Cardiac fibroblast (primary cell): ENCODE measurements at regions not wholly inside any gene's neighbourhood (a gene's known extent, or its start where the extent isn't known, plus 50 kb on each side); places are given as distances from the start of the nearest gene placed in this dataset.

ENCODE experiments used
- DNase-seq, 2 donors: peaks; one replicate each; pipeline versions ENCODE4 v3.0.0 to v3.0.0-alpha.2; 2010; ENCODE audit warnings: low read depth in 2 of 2
- H3K4me3 ChIP-seq, 2 donors: replicated peaks in 1 of 2; 1 replicate in 1 of 2; 2 replicates in 1 of 2; pipeline ENCODE4 v1.5.1; 2011; ENCODE audit warnings: low read depth in 2 of 2, low read length in 2 of 2, mild to moderate bottlenecking in 2 of 2, moderate library complexity in 1 of 2
- TF ChIP-seq, protein P1 (sequence below): IDR thresholded peaks from one replicate; pipeline ENCODE4 v1.5.1; 2011; ENCODE audit warnings: low read depth, mild to moderate bottlenecking, low read length, inconsistent platforms

DNA sequence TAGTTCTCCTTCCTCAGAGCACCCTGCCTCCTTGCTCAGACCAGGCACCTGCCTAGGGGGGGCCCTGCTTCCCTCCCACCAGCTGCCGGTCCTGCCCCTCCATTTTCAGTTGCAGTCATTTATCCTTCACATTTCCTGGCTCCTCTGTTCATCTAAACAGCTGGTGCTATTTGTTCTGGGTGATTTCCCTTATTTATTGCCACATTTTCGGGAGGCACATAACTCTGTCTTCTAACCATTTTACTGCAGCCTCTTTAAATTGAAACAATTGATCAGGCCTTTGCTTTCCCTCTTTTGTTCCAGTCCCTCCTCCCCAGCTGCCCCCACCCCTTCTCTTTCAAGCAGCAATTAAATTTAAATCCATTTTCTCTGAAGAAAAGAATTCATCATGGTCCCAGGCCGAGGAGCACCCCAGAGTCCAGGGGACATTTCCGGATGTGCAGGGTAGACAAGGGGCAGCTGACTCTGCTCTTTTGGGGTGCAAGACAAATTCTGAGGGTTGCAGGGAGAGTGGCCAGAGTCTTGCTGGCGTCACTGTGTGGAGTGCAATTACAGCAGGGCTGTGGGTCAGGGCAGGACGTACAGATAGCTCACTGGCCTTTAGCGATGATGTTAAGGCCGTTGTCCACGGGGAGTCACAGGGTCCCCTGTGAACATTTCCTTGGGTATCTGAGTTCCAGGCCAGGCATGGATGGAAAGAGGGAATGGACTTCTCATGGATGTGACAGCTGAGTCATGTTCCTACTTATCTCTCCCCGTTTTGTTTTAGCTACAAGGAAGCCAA, 476.4 kb downstream of the TBC1D22A start:
- no peak for DNase-seq
- H3K4me3 ChIP-seq = no peak overlapping the region
- TF ChIP-seq, protein P1, sequence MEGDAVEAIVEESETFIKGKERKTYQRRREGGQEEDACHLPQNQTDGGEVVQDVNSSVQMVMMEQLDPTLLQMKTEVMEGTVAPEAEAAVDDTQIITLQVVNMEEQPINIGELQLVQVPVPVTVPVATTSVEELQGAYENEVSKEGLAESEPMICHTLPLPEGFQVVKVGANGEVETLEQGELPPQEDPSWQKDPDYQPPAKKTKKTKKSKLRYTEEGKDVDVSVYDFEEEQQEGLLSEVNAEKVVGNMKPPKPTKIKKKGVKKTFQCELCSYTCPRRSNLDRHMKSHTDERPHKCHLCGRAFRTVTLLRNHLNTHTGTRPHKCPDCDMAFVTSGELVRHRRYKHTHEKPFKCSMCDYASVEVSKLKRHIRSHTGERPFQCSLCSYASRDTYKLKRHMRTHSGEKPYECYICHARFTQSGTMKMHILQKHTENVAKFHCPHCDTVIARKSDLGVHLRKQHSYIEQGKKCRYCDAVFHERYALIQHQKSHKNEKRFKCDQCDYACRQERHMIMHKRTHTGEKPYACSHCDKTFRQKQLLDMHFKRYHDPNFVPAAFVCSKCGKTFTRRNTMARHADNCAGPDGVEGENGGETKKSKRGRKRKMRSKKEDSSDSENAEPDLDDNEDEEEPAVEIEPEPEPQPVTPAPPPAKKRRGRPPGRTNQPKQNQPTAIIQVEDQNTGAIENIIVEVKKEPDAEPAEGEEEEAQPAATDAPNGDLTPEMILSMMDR = no peak

DNA sequence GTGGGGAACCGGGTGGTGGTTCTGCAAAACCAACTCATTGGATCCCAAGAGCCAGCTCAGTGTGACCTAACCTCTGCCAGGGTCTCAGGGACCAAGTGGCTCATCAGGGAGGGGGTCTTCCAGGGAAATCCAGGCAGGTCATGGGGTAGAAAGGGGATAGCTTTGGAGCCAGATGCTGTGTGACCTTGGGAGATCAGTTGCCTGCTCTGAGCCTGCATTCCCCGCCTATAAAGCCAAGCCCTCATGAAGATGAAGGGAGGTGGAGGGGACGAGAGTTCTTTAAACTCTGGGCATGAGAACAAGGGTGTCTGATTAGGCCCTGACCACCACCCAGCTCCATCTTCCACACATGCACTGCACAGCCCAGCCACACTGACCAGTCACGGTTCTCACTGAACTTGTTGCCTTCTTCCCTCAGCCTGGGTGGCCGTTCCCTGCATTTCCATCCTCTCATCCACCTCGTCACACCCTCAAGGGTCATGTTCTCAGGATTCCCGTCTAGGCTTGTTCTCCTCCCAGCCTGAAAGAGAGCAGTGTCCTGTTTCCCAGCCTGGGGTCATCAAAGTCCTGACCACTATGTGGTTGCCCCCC, 475.5 kb downstream of the TBC1D22A start:
- no peak for DNase-seq
- no peak overlapping the region for H3K4me3 ChIP-seq
- TF ChIP-seq, protein P1 = no peak

DNA sequence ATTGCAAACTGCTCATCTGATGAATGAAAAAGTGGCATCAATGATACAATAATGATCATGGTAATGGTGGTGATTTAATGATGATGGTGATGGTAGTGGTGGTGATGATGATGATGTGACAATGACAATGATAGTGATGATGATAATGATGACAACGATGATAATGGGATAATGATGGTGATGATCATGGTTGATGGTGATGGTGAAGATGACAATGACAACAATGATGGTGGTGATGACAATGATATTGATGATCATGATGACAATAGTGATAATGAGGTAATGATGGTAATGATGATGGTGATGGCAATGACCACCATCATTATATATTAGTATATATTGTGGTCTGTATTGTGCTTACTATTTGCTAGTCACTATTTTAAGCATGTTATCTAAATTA, 474.3 kb downstream of the TBC1D22A start:
- DNase-seq = no peak

DNA sequence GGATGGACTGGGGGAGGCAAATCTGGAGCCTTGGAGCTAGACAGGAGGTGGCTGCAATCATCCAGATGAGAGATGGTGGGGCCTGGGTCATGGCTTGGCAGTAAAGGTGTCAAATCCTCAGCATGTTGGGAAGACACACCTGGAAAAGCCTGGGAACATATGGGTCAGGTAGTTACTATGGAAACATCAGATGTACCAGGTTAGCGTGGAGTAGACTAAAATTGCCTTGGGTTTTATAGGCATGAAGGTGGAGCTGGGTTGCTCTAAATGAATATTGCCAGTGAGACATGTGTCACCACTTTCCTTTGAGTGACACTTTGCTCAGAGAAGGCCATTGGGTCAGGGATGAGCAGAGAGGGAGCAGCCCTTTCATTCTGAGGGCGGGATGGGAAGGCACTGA, 473.7 kb downstream of the TBC1D22A start:
- DNase-seq = no peak
- TF ChIP-seq, protein P1 = no peak

More for the DNA sequence above, 474.3 kb downstream of the TBC1D22A start:
- TF ChIP-seq, protein P1 = no peak
- H3K4me3 ChIP-seq = no peak overlapping the region

DNA sequence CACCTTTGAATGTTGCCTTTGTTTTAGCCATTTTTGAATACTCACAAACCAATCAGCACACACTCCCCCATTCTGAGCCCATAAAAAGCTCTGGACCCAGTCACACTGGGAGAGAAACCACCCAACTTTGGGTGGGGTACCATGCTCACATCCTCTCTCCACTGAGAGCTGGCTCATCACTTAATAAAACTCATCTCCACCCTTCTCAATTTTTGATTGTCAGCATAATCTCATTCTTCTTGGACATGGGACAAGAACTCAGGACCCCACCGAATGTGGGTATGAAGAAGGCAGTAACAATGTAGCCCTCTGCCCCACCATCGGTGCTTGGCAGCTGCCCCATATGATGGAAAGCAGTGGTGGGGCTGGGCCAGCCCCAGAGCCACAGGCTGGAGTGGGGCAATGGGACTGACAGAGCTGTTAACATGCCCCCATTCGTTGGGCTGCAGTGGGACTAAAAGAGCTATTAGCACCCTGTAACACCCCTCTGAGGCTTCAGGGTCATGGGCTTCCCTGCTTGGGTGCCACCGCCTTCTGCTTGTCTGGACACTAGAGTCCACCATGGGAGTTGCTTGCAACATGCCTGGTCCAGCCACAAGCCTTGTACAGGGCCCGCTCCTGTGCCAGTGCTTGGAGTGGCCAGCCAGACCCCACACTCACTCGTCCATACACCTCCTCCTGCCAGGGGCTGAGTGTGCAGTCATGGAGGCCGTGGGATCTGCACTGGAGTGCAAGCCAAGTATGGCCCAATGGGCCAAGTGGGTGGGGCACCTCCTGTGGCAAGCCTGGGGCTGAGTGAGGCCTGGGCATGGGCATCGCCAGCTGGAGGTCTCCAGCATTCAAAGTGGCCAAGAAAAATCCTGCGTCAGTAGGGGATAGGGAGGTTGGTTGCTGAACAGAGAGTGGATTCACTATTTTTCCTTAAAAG, 471.1 kb downstream of the TBC1D22A start:
- no peak overlapping the region for H3K4me3 ChIP-seq
- TF ChIP-seq, protein P1 = no peak
- no peak for DNase-seq

More for the DNA sequence above, 473.7 kb downstream of the TBC1D22A start:
- no peak overlapping the region for H3K4me3 ChIP-seq

DNA sequence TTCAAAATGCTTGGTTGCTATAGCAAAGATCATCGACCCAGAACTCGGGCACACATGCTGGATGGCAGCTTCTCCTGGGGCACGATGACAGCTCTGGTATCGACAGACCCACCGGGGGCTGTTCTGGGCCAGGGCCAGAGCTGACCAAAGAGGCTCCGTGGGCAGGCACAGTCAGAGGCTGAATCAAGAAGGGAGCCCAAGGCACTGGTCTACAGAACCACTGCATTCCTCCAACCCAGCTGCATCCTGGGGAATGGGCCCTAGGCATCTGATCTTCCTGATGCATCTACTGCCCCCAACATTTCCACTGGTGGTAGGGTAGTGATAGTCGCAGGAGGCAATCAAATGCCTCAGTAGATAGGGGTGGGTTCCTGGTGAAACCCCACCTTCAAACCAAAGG, 470.3 kb downstream of the TBC1D22A start:
- DNase-seq = no peak
- H3K4me3 ChIP-seq = no peak overlapping the region
- TF ChIP-seq, protein P1 = no peak
